ENCODE measurements at regions not wholly inside any gene's neighbourhood (a gene's known extent, or its start where the extent isn't known, plus 50 kb on each side); places are given as distances from the start of the nearest gene placed in this dataset.

GRCh38 chr1:56200442-56200841 lies 378.9 kb downstream of the PLPP3 start:
- ChIA-PET POLR2A (no interaction called here), CTCF (no interaction called here)

GRCh38 chr1:56199956-56200355 lies 379.4 kb downstream of the PLPP3 start:
- ChIA-PET POLR2A (no interaction called here), CTCF (no interaction called here)

GRCh38 chr1:56199061-56199460 lies 380.3 kb downstream of the PLPP3 start:
- CTCF ChIA-PET, result no interaction called here

GRCh38 chr1:56197946-56198345 lies 381.4 kb downstream of the PLPP3 start:
- CTCF ChIA-PET, result no interaction called here
- POLR2A ChIA-PET, result no interaction called here

More at GRCh38 chr1:56199061-56199460, 380.3 kb downstream of the PLPP3 start:
- POLR2A ChIA-PET, result no interaction called here

DNA sequence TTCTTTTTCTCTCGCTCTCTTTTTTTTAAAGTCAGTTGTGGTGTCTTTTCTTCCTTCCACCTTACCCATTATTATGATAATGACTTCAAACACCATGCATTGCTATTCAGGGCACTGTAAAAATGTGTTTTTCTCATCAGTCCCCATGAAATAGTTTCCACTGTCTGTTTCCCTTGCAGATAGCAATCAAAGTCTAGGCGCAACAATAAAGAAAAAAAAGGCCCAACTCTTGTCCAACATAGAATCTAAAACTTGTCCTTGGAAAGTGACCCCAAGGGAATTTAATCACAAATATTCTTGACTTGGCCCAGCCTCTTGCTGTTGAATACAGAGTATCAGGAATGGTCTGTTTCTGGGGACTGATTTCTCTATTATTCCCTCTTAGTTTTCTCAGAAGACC lies 382.5 kb downstream of the PLPP3 start:
- CTCF ChIA-PET, result no interaction called here
- POLR2A ChIA-PET, result no interaction called here

- CTCF ChIA-PET, result no interaction called here
- POLR2A ChIA-PET, result no interaction called here
Observed at GRCh38 chr1:56194701-56195300, 384.6 kb downstream of the PLPP3 start.

DNA sequence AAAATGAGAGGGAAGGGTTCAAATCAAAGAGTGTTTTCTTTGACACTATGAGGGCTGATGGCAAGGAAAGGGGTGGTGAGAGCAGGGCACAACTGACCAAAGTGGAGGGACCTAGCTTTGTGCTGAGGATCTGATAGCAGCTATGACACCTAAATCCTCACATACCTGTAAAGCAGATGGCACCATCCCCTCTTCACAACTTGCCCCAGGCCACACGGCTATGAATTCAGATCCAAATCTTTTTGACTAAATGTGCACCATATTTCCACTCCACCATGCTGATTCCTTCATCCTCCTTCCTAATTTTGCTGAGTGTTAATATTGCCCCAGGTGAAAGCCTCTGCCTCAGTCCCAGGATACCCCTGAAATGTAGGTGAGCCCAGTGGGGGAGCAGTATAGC lies 385.7 kb downstream of the PLPP3 start:
- ChIA-PET POLR2A (no interaction called here), CTCF (no interaction called here)

GRCh38 chr1:56191369-56191768 lies 388.0 kb downstream of the PLPP3 start:
- POLR2A ChIA-PET, result no interaction called here
- CTCF ChIA-PET, result no interaction called here

DNA sequence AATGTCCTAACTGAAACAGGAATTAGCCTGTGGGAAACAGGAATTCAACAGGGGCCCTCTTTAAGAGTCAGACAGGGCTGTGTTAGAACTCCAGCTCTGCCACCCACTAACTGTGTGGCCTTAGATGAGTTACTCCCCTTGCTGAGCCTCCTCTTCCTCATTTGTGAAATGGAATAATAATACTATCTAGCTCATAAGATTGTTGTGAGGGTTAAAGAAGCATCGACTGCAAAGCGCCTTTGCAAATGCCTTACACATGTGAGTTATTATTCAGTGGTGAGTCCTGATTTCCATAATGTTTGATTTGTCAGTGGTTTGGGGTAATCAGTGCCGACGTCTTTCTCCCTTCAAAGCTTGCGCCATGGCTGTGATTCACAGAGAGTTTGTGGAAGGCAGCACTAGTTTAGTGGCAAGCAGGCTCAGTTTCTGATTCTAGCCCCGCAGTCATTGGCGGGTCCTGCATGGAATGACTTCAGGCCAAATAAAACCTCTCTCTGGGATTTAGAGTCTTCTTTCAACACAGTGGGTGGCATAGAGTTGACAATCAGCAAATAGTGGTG lies 388.5 kb downstream of the PLPP3 start:
- CTCF ChIA-PET, result no interaction called here
- POLR2A ChIA-PET, result no interaction called here

GRCh38 chr1:56189946-56190805 lies 389.2 kb downstream of the PLPP3 start:
- CTCF ChIA-PET, result no interaction called here
- POLR2A ChIA-PET, result no interaction called here

DNA sequence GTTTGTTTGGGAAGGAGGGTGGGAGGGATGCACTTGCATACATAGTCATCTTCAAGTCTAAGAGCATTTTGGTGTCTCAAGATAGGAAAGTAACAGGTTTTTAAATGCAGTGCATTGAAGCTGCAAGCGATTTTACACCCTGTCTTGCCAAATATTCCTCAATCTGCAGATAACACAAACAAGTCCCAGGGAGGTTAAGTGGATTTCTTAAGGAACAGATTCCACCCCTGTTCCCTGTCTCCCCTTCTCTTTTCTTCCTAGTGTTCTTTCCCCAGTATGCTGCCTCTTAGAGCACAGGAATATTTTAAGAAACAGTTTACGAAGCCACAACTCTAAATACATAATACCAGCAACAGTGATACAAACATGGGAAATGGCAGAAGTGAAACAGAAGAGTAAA lies 389.9 kb downstream of the PLPP3 start:
- POLR2A ChIA-PET, result no interaction called here
- CTCF ChIA-PET, result no interaction called here

DNA sequence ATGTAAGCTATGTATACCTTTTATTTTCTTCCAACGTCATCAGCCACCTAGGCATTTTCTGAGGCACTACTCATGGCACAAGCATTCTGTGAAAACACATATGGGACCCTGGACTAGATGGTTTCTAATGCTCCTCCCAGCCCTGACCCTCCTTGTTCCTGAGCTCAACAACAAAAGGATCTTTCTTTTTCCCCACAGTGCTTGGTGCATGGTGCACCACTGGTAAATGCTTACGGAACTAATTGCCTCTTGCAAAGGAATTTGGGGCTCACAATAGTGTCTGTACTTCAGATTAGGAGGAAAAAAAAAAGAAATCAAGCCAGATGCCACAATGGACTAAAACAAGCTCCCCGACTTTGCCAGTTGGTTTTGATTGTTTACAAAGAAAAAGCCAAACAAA lies 390.5 kb downstream of the PLPP3 start:
- ChIA-PET CTCF (no interaction called here), POLR2A (no interaction called here)

GRCh38 chr1:56188221-56188620 lies 391.1 kb downstream of the PLPP3 start:
- POLR2A ChIA-PET, result no interaction called here

GRCh38 chr1:56187405-56187804 lies 392.0 kb downstream of the PLPP3 start:
- ChIA-PET POLR2A (no interaction called here), CTCF (no interaction called here)

More at GRCh38 chr1:56188221-56188620, 391.1 kb downstream of the PLPP3 start:
- CTCF ChIA-PET, result no interaction called here

GRCh38 chr1:56185493-56185892 lies 393.9 kb downstream of the PLPP3 start:
- ChIA-PET CTCF (no interaction called here), POLR2A (no interaction called here)

GRCh38 chr1:56183151-56183550 lies 396.2 kb downstream of the PLPP3 start:
- CTCF ChIA-PET, result no interaction called here

GRCh38 chr1:56180520-56181190 lies 398.7 kb downstream of the PLPP3 start:
- ChIA-PET CTCF (no interaction called here), POLR2A (no interaction called here)

More at GRCh38 chr1:56183151-56183550, 396.2 kb downstream of the PLPP3 start:
- POLR2A ChIA-PET, result no interaction called here

DNA sequence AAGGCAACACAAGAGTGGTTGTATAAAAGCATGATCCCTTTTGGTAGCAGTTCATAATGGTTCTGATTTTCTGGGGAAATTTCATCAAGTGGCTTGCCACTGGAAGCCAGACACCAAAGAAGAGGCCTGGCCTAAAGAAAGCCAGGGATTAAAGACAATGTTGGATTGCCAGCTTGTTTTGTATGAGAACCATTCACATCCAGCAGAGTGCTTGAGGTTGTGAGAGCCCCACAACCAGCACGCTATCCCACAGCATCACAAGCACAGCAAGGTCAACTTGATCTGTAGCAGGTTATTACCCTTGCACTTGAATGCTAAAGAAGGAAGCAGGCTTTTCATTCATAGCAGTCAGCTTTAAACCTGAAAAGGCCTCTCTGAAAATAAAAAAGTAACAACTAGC lies 399.8 kb downstream of the PLPP3 start:
- CTCF ChIA-PET, result no interaction called here

GRCh38 chr1:56175211-56175610 lies 404.2 kb downstream of the PLPP3 start:
- POLR2A ChIA-PET, result no interaction called here
- CTCF ChIA-PET, result no interaction called here

More for the DNA sequence above, 399.8 kb downstream of the PLPP3 start:
- POLR2A ChIA-PET, result no interaction called here

DNA sequence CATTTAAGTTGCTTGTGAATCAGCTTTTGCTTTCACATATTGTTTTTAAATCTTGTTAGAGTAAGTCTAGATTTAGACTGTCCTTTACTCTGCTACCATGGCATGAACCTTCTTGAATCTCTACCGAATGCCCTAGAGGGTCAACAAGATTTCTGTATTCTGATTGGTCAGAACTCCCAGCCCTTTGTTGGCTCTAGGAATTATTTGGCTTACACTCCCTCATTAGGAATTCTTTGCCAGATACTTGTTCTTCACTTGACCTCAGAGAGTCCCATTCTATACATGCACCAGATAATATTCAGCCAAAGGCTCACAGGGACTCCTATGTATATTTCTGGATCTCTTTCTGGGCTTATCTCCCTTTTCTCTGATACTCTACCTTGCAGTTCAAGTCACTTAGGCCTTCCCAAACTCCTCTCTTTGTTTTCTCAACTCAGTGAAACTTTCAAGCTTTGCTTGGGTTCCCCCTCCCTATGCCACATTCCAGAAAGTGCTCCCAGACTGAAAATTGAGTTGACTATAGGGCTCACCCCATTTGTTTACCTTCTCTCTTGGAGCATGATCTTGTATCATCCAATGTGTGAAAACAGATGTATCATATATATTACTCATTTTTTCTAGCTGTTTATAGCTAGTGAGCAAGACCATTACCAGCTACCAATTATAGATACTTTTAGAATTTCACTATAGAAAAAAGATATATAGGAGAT lies 405.0 kb downstream of the PLPP3 start:
- ChIA-PET POLR2A (no interaction called here), CTCF (no interaction called here)

- CTCF ChIA-PET, result no interaction called here
- POLR2A ChIA-PET, result no interaction called here
Observed at GRCh38 chr1:56173736-56174135, 405.6 kb downstream of the PLPP3 start.

All from activated CD8-positive, alpha-beta memory T cell treated with anti-CD3 and anti-CD28 coated beads for 36 hours (primary cell).